GM23248 (cell line): ENCODE measurements at regions not wholly inside any gene's neighbourhood (a gene's known extent, or its start where the extent isn't known, plus 50 kb on each side); places are given as distances from the start of the nearest gene placed in this dataset.

Source experiments
- EZH2 ChIP-seq: fragments of 200-600 bp; sonication (generic); IDR thresholded peaks from 2 replicates; pipeline ENCODE4 v1.6.1; 2018; ENCODE audit warnings: antibody characterized with exemption, mild to moderate bottlenecking; ENCODE audit not compliant: insufficient read depth, poor library complexity, severe bottlenecking
- EZH2phosphoT487 ChIP-seq: fragments of 200-600 bp; sonication (generic); IDR thresholded peaks from 2 replicates; pipeline ENCODE4 v1.6.1; 2018; ENCODE audit warnings: antibody characterized with exemption, moderate library complexity, mild to moderate bottlenecking, low read depth; ENCODE audit not compliant: insufficient read depth

DNA sequence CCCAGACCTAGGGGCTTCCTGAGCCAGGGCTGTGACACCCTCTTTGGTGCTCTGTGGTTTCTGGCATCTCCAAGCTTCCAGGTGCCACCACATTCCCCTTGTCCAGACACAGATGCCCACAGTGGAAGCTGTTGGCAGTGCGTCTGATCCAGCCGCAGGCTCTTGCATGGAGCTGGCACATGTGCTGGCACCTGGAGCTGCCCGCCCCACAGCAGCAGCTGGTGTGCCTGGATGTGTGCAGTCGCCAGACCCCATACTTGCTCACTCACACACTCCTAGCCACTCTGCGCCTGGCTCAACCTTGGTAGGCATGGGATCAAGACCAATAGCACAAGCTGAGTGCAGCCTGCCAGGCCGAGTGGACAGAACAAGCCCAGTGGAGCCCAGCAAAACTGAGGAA is 106.5 kb downstream of the LYZL1 start:
- TF ChIP-seq EZH2 (no peak), EZH2phosphoT487 (no peak)
